ENCODE measurements at regions not wholly inside any gene's neighbourhood (a gene's known extent, or its start where the extent isn't known, plus 50 kb on each side); places are given as distances from the start of the nearest gene placed in this dataset.

GRCh38 chr3:4233488-4233887, 69.7 kb upstream of the SETMAR start:
- no peak overlapping the region for H3K27ac Mint-ChIP-seq
- H3K4me1 Mint-ChIP-seq, result peaks cover 8% of the 10 kb centered on the region
- H3K79me2 ChIP-seq (ENCODE audit: insufficient read depth, low read length), result no peaks in the 10 kb centered on the region
- no peak overlapping the region for H3K4me3 Mint-ChIP-seq
- no peaks in the 10 kb centered on the region for H3K36me3 ChIP-seq (replicated peaks in 1 of 2; ENCODE audit: control insufficient read depth in 1 of 2, insufficient read depth in 2 of 2, low read length in 2 of 2)
- no peaks in the 10 kb centered on the region for H3K27me3 ChIP-seq (ENCODE audit: control insufficient read depth in 2 of 2, insufficient read depth in 2 of 2, low read length in 2 of 2)
- H4K20me1 ChIP-seq (ENCODE audit: insufficient read depth, low read length), result no peaks in the 10 kb centered on the region
- H3K36me3 Mint-ChIP-seq, result no peaks in the 10 kb centered on the region
- no peaks in the 10 kb centered on the region for H3K27me3 Mint-ChIP-seq (ENCODE audit: low read depth in 3 of 3)
- DNase-seq, result no peak
- no peak overlapping the region for H3K9ac ChIP-seq (ENCODE audit: insufficient read depth, low read length, poor library complexity, severe bottlenecking)
- intact Hi-C loops (cut with micrococcal nuclease), result no loop called here
- H3K9me3 ChIP-seq (replicated peaks in 1 of 2; ENCODE audit: control insufficient read depth in 1 of 2, insufficient read depth in 1 of 2, low read length in 2 of 2), result no peaks in the 10 kb centered on the region
- no peak overlapping the region for H3K4me2 ChIP-seq (replicated peaks; ENCODE audit: extremely low read depth, low read length, poor library complexity, severe bottlenecking)
- no peak overlapping the region for H2AFZ ChIP-seq (ENCODE audit: insufficient read depth, low read depth, low read length, poor library complexity, severe bottlenecking)
- H3K4me3 ChIP-seq (replicated peaks in 1 of 3; ENCODE audit: low read depth in 2 of 3, low read length in 3 of 3), result no peak overlapping the region
- TF ChIP-seq, protein P1, sequence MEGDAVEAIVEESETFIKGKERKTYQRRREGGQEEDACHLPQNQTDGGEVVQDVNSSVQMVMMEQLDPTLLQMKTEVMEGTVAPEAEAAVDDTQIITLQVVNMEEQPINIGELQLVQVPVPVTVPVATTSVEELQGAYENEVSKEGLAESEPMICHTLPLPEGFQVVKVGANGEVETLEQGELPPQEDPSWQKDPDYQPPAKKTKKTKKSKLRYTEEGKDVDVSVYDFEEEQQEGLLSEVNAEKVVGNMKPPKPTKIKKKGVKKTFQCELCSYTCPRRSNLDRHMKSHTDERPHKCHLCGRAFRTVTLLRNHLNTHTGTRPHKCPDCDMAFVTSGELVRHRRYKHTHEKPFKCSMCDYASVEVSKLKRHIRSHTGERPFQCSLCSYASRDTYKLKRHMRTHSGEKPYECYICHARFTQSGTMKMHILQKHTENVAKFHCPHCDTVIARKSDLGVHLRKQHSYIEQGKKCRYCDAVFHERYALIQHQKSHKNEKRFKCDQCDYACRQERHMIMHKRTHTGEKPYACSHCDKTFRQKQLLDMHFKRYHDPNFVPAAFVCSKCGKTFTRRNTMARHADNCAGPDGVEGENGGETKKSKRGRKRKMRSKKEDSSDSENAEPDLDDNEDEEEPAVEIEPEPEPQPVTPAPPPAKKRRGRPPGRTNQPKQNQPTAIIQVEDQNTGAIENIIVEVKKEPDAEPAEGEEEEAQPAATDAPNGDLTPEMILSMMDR (IDR thresholded peaks at IDR 0.05), result no peak
- no peak overlapping the region for H3K27ac ChIP-seq (ENCODE audit: low read depth in 1 of 2, low read length in 2 of 2)
- H3K9me3 Mint-ChIP-seq, result peaks cover 0 to 11% (median 4%) of the 10 kb centered on the region in 7 donors
- 63% methylated on average over 1 of the region's 2 CpGs for WGBS (ENCODE audit: insufficient coverage)
- no peaks in the 10 kb centered on the region for H3K4me1 ChIP-seq (ENCODE audit: control insufficient read depth in 1 of 2, insufficient read depth in 2 of 2, low read length in 2 of 2)

- no peaks in the 10 kb centered on the region for H3K9me3 ChIP-seq (replicated peaks in 1 of 2; ENCODE audit: control insufficient read depth in 1 of 2, insufficient read depth in 1 of 2, low read length in 2 of 2)
- no peaks in the 10 kb centered on the region for H4K20me1 ChIP-seq (ENCODE audit: insufficient read depth, low read length)
- WGBS (ENCODE audit: insufficient coverage), result 0% methylated on average over 2 of the region's 2 CpGs
- intact Hi-C loops (cut with micrococcal nuclease), result no loop called here
- H3K36me3 ChIP-seq (replicated peaks in 1 of 2; ENCODE audit: control insufficient read depth in 1 of 2, insufficient read depth in 2 of 2, low read length in 2 of 2), result no peaks in the 10 kb centered on the region
- no peak overlapping the region for H3K9ac ChIP-seq (ENCODE audit: insufficient read depth, low read length, poor library complexity, severe bottlenecking)
- H3K4me1 ChIP-seq (ENCODE audit: control insufficient read depth in 1 of 2, insufficient read depth in 2 of 2, low read length in 2 of 2), result no peaks in the 10 kb centered on the region
- peaks cover 0 to 11% (median 4%) of the 10 kb centered on the region in 7 donors for H3K9me3 Mint-ChIP-seq
- H2AFZ ChIP-seq (ENCODE audit: insufficient read depth, low read depth, low read length, poor library complexity, severe bottlenecking), result no peak overlapping the region
- H3K4me3 ChIP-seq (replicated peaks in 1 of 3; ENCODE audit: low read depth in 2 of 3, low read length in 3 of 3), result no peak overlapping the region
- no peaks in the 10 kb centered on the region for H3K27me3 ChIP-seq (ENCODE audit: control insufficient read depth in 2 of 2, insufficient read depth in 2 of 2, low read length in 2 of 2)
- H3K4me1 Mint-ChIP-seq, result peaks cover 8% of the 10 kb centered on the region
- H3K79me2 ChIP-seq (ENCODE audit: insufficient read depth, low read length), result no peaks in the 10 kb centered on the region
- no peaks in the 10 kb centered on the region for H3K27me3 Mint-ChIP-seq (ENCODE audit: low read depth in 3 of 3)
- no peak for DNase-seq
- TF ChIP-seq, protein P1 (IDR thresholded peaks at IDR 0.05), result no peak
- H3K27ac Mint-ChIP-seq, result peak overlapping the region in 1 of 7 donors; percentile 12
- no peak overlapping the region for H3K4me2 ChIP-seq (replicated peaks; ENCODE audit: extremely low read depth, low read length, poor library complexity, severe bottlenecking)
- H3K36me3 Mint-ChIP-seq, result no peaks in the 10 kb centered on the region
- no peak overlapping the region for H3K27ac ChIP-seq (ENCODE audit: low read depth in 1 of 2, low read length in 2 of 2)
- H3K4me3 Mint-ChIP-seq, result no peak overlapping the region
These were observed 68.3 kb upstream of the SETMAR start for GRCh38 chr3:4234889-4235288.
